22Rv1 (cell line): ENCODE measurements at regions not wholly inside any gene's neighbourhood (a gene's known extent, or its start where the extent isn't known, plus 50 kb on each side); places are given as distances from the start of the nearest gene placed in this dataset.

Experiments used
- CTCF ChIP-seq: fragments of 450-650 bp; IDR thresholded peaks from 2 replicates; pipeline ENCODE4 v1.5.1; 2017; ENCODE audit warnings: mild to moderate bottlenecking
- ZFX ChIP-seq: fragments of 450-650 bp; IDR thresholded peaks from 2 replicates; pipeline ENCODE4 v1.6.1; 2017; ENCODE audit warnings: antibody characterized with exemption, borderline replicate concordance

GRCh38 chr4:63589796-63590195 is 819.5 kb downstream of the TECRL start:
- no peak for TF ChIP-seq CTCF
- no peak for TF ChIP-seq ZFX
